Activated CD8-positive, alpha-beta memory T cell treated with anti-CD3 and anti-CD28 coated beads, Interleukin-2, amount 50 U/mL, for 24 hours (primary cell): ENCODE measurements at regions not wholly inside any gene's neighbourhood (a gene's known extent, or its start where the extent isn't known, plus 50 kb on each side); places are given as distances from the start of the nearest gene placed in this dataset.

Experiments used
- DNase-seq: peaks from one replicate; pipeline ENCODE4 v3.0.0-alpha.2; 2020; ENCODE audit errors: extremely low read depth

DNA sequence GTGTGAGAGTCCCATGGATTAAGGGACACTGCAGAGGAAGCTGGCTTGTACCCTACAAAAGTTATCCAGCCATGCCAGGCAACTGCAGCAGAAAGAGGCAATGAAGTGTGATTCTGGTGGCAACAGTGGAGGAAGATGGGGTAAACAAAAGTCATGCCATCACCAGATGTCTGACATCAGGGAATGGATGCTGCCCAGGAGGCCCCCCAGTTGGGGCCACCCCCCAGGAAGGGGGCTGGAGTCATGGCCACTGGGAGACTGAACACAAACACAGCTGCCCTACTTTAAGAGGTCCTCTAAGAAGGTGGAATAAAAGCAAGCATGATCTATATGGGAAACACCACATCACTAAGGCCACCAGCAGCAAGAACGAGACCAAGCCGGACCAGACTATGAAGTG lies 235.3 kb downstream of the KLF12 start:
- DNase-seq = no peak

DNA sequence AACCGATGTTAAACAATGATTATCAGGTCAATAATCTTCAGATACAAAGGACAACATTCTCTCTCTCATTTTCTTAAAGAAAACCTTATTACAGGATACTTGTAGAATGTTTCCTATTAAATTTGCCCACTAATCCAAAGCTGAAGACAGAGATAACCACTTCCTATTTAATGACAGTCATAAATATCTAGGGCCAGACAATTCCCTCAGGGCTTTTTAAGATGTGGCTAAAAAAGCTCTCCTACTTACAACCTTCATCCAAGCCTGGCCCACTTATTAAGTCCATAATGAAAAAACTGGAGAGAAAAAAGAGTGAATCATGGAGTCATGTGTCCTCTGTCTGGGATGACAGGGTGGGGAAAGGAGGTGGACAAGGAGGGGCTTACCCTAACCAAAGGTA lies 235.9 kb downstream of the KLF12 start:
- no peak for DNase-seq

DNA sequence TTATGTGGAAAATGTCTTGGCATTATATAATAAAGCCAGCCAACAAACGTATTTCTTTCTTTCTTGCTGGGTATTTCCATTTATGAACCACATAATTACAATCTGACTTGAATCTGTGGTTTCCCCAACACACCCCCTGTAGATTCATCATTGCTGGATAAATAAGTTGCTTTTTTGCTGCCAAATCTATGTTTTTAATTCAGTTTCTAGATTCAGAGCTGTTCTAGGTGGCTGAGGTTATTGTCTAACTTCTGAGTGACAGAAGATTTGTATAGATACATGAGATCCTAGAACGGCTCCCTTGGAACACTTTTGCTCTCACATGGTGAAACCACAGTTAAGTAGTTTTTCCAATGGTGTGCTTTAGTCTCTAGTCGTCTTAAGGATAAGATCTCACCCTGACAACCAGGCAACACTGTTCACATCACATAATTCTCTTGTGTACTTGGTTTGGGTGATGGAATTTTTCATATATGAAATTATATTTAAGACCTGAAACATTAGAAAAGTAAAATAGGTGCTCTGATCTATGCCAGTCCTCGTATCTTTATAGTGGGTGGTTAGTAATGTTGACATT lies 239.1 kb downstream of the KLF12 start:
- DNase-seq = no peak

DNA sequence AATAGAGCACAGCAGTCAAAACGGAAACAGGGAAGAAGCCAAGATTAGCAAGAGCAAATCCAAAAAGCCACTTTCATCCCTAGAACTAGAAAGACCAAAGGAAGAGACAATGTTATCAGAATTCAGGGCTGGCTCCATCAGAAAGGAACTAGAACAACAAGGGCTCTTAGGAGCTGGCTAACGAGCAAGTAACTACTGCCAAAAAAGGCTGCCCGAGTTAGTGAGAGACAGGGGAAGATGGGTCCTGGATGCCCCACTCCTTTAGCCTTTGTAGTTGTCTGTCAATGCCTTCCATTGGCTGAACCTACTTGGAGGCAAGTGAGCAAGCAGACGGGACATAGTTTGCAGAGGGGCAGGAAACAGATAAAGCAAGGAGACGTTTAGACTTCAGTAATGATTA lies 240.4 kb downstream of the KLF12 start:
- DNase-seq = no peak

DNA sequence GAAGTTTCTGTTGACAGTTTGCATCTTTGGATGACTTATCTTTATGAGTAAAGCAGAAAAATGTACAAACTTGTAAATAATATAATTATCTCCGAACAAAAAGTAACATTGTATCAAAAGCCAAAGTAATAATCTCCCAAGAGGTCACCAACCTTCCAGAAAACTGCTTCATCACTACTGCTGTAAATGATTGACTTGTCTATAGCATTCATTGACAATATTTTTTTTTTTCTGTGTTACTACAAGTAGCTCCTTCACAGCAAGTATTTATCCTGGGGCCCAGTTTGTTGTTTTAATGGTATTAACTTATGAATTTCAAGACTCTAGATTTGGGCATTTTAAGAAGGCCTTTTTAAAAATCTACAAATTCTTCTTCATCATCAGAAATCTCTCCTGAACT lies 242.4 kb downstream of the KLF12 start:
- no peak for DNase-seq

DNA sequence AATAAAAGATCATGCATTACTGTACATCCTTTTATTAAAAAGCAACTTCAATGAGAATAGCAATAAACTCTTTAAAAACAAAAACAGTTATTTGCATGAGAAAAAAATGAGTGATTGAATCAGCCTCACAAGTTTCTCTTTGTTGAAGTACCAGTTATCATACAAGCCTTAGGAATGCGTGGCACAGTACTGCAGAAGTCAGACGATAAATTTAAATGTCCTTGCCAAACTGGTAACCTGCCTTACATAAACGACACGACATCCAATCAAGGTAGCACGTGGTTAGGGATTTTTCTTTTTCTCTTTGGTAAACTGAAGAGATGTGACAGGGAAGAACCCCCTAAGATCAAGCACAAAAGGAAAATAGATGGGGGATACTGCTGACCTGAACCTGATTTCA lies 251.0 kb downstream of the KLF12 start:
- DNase-seq = no peak

DNA sequence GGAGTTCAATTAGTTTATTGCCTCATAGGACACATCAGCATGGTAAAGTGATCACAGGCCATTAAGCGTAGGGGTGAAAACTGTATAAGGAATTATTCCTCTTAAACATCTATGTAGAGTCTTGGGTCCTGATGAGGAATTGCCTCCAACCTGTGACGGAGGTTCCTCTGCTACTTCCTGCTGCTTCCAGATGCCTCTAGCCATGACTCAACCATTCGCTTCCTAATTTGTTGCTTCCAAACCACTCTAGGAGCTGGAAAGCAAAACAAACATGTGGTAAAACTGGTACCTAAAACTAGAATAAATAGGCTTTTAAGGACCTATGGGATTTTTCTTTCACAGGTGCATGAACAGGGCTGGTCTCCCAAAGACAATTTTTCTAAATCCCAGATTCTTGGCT lies 253.8 kb downstream of the KLF12 start:
- DNase-seq = no peak

DNA sequence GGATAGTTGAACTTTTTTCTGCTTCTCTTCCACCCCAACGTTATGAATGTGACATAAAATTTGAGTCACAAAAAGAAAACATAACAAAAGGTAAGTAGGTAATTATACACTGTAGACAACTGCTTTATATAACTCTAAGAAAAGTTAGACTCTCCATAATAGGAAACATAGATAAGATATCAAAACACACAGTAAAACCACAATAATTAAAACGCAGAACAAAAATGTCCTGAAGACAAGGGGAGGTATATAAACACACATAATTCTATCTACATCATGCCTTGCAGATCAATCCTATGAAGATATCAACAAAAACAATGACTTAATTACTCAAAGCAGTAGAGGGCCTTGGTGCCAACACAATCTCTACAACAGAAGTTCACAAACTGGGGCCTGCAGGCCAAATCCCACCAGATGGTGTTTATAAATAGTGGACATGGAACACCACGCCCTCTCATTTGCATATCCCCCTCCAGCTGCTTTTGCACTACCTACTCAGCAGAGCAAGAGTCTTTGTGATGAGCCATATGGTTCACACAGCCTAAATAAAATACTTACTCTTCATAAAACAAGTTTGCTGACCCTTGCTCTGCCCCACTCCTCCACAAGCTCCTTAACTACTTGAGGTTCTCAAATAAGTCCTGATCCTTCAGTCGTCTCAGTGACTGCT lies 254.7 kb downstream of the KLF12 start:
- no peak for DNase-seq

DNA sequence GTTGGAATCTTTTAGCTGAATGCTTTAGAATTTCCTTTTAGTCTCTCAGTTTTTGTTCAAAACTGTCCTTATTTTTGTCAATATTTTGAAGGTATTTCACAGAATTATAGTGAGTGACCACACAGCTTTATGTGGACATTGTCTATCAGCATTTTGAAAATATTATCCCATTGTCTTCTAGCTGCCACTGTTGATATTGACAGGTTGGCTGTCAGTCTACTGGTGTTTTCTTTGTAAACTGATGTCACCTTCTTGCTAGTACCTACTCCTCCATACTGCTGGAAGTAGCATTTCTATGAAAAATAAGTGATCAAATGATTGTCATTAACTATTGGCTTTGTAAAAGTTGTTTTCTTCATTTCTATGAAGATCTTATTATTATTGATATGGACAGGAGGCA lies 256.8 kb downstream of the KLF12 start:
- DNase-seq = no peak

DNA sequence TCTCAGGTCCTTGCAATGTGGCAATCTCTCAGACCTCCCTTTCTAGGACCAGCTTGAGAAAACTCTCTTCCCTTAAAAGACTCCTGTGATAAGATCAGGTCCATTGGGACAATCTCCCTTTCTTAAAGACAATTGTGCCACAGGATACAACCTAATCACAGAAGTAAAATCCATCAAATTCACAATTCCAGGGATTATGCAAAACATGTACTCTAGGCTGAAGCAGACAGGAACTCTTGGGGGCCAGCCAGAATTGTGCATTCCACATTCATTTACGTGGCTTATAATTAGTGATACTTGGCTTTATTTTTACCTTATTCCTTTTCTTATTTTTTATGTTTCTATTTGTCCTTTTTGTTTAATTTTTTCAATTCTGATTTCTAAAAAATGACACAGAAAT lies 257.9 kb downstream of the KLF12 start:
- DNase-seq = no peak

DNA sequence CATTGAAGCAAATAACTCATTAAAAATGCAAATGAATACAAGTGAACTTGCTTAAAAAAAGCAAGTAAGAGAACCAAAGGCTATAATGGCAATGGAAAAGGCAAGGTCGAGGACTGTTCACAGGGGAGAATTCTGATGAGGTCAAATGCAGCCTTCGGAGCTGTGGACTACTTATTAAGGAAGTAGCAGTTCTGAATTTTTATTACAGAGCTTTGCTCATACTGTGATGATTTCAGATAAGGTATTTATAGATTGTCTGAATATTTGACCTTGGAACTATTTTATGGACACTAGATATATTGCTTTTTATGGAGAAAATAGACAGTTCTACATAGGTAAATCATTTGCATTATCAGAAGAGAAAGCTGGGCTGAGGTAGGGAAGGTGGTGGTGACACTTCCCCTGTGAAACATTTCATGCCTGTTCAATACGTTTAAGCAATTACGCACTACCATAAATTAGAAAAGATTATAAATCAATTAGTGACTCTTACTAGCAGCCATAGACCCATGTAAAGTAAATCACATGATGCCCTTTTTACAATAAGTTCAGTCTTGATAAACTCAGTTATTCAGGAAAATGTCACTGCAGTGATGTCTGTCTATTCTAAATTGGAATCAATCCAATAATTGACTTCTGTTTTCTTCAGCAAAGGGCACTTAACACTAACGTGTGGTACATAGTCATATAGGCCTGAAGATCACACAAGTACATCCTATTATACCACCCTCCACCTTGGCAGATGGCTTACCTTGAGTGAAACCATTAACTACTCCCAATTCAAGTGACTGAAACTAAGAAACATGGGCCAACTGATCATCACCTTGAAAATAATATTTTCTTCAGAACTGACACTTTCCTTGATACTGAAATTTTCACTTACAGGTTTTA lies 260.0 kb downstream of the KLF12 start:
- DNase-seq = no peak

DNA sequence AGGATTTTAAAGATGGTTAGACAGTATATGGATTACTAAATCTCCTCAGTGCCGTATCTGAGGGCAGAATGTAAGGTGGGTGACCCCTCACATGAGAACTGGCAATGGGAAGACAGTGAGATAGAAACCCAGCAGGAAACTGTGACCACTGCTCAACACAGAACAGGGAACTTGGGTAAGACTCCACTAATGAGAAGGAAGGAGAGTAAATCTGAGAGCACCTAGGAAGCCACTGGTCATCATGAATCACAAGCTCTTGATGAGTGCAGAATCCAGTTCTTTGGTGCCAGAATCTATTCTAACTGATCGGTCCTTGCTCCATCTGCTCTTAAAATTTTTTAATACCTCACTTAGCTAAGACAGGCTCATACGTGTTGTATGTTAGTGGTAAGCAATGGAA lies 261.8 kb downstream of the KLF12 start:
- no peak for DNase-seq

DNA sequence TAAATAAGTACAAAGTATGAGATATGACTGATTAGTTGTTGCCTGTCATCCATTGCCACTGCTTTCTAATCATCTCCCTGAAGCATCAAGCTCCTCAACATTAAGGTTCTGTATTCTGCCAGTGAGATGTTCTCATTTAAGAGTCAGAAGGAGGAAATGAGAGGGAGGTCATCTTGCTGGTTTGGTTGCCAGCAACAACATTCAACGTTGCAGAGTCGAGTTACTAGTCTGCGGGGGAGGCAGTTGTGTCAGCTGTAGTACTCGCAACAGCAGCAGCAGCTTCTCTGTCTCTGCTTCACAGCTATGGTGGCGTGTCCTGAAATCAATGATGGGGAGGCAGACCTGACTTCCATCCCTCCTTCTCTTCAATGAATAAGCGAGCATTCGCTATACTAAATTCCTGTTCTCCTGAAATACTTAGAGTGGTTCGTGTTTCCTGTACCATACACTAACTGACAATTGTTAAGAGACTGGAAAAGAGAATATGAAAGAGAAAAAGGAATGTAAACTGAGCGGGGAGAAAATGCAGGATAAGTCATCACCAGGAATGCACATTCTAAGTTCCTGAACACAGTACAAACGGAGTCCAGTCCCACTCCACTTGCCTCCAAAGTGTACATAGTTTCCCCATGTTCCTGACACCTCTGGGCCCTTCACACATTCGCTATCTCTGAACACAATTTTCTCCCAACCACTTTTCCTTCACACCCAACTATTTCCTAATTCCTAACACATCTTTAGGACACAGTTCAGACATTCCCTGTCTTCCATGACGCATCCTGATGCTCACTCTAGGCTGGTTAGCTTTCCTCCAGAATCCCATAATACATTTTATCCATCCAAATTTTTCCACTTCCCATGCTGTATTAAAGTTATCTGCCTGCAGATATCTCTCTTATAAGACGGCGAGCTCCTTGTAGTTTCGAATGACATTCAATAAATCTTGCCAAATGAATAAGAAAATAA lies 263.0 kb downstream of the KLF12 start:
- no peak for DNase-seq

DNA sequence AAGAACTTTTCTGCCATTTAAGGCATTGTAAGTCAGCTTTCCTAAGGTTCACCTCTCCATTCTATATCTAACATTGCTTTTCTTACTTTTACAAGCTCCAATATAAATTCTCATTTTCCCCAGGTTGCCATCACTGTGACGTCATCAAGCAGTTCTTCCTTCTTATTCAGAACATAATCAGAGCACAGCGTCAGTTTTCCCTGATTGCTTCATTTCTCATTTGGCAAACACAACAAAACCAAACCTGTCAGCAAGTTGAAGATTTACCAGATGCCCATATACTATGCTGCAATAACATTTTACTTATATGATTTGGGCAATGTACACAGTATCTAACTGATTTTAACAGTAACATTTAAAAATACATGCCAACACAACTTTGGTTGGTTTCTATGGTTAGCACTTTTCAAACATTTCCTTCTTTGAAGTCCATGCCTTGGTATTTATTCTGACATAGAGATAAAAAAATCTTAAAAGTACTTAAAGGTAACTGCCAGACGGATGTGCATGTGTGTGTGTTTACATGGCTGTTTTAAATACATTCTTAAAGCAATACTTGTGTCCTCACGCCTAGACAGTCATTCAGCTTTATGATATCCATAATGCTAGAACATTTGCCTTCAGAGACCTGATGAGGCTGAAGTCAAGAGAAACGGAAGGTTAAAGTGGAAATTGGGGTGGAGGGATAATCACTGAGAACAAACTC lies 264.0 kb downstream of the KLF12 start:
- no peak for DNase-seq

DNA sequence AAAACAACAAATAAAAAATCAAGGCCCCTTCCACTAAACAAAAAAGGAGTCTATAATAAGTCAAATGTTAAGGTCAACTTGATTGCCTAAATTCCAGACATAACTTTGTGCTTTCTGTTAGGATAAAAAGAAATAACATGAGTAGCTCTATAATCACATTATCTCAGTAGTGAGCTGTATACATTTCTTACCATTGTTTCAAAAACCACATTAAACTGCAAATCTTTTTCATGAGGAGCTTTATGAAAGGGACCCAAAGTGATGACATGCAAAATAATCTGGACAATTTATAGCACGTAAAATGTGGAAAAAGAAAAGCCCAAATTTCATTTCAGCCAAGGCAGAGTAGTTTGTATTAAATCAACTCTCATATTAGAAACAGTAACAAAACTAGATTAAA lies 269.2 kb downstream of the KLF12 start:
- no peak for DNase-seq

DNA sequence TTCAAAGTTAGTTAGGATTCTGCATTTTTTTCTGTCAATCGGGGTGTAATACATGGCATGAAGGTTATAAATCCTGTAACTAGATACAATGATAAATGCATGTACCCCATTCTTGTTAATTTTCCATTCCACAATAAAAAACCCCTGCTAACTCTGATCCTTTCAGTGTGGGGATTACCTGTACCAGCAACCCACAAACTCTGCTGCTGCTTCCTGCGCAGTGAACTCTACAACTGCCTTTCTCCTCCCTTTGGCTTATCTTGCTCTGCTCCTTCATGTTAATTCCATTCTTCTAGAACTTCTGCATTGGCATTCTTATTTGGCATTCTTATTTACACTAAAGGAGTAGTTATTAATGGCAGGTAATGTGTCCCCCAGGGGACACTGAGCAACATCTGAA lies 273.1 kb downstream of the KLF12 start:
- DNase-seq = no peak

DNA sequence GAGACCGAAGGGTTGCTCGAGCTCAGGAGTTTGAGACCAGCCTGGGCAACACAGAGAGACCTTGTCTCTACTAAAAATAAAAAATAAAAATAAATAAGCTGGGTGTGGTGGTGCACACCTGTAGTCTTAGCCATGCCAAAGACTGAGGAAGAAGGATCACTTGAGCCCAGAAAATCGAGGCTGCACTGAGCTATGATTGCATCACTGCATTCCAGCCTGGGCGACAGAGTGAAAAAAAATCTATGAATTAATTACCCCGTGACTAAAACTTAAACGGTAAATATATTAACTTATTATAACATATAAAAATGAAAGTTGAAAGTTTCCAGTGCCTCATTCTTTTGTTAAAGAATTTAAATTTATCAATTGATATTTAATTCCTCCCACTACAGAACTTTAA lies 273.7 kb downstream of the KLF12 start:
- no peak for DNase-seq

DNA sequence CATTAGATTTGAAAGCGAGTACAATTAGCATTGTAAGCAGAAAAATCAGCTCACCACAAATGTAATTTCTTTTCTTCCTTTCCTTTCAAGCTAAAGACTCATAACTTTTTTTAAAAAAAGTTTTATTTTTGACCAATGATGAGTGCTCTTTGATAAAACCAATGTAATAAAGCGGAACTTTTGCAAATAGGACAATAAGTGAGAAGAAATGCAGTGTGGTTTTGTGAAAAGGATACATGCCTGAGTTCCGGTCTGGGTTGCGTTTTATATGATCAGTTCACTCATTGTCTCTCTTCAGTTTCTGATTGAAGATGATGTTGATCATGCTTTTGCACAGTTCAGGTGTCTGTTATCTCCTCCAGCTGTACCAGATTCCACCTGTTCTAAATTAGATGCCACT lies 274.4 kb downstream of the KLF12 start:
- no peak for DNase-seq

DNA sequence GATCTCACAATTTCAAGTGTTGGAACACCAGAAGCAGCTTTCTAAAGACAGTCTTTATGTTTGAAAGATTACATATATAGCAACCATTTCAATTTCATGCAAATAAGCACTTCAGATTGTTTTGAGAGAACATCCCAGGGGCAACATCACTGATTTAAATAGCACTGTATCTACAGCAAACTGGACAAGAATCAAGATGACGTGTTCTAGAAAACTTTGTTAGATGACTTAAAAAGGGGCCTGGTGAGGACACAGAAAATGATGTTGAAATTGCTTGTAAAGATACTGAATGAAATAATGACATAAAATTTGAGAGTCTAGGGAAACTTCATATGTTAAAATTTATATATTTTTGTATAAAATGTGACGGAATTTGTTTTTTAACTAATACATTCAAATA lies 277.1 kb downstream of the KLF12 start:
- DNase-seq = no peak

DNA sequence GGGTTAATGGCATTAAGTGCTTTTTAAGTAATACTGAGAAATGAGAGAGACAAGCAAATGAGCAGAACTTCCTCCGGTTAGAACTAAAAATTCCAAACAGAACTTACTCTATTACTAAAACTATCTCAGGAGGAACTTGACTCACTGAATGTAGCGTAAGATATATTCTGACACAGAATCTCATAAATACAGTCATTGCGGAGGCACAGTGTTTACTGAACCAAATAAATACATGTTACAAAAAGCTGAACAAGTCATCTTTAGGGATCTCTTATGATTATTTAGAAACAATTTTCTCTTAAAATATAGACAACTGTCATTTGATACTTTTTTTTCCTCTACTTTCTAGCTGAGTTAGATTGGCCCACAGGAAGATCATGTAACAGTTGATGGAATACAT lies 283.1 kb downstream of the KLF12 start:
- no peak for DNase-seq

DNA sequence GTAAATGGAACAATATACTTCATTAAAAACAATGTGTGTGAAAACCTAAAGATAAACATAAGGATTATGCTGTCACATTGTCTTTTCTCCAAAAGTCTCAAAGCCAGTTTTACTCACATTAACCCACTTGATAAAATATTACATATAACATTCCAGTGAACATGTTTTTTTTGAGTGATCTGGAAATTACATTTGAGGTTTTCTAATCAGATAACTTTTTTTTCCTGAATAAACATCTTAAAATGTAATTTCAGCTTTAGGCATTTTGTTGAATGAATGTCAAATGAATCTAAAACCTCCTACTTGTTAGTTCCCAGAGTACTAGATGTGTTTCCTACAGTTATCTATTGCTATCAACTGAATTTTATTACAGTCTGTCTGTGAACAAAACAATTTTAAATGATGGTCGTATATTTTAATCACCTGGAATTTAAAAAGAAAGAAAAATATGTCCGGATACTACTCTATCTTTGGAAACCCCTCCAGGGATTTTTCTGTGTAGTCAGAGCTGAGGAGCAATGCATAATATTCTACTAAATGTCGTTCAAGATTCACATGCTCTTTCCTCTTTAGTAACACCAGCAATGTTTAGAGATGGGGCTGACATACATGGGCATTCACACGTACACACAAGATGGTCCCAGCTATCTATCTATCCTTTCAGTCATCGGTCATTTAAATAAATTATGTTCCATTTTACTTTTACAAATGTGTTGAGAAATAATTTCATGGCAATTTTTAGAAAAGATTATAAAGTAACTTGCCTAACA lies 283.9 kb downstream of the KLF12 start:
- no peak for DNase-seq
